HG03025 (cell line): ENCODE measurements at regions not wholly inside any gene's neighbourhood (a gene's known extent, or its start where the extent isn't known, plus 50 kb on each side); places are given as distances from the start of the nearest gene placed in this dataset.
"Not testable (repeated sequence)": the region's sequence is repeated elsewhere in the genome, so short reads cannot be mapped to it uniquely, and the experiment has no call there.

Source experiments
- ATAC-seq: cut with Tn5 transposase; IDR thresholded peaks from one replicate; pipeline ENCODE4 v1.9.1; 2021; ENCODE audit warnings: mild to moderate bottlenecking, moderate library complexity; ENCODE audit not compliant: unreplicated experiment, low FRiP score

- no peak for ATAC-seq
Observed at GRCh38 chr11:29495676-29496075, 521.2 kb downstream of the KCNA4 start.

- no peak for ATAC-seq
Observed at GRCh38 chr11:29490938-29491337, 525.9 kb downstream of the KCNA4 start.

GRCh38 chr11:29486301-29486700, 530.5 kb downstream of the KCNA4 start:
- ATAC-seq: no peak

- ATAC-seq: no peak
Observed at GRCh38 chr11:29485641-29486040, 531.2 kb downstream of the KCNA4 start.

GRCh38 chr11:29484548-29484947, 532.3 kb downstream of the KCNA4 start:
- ATAC-seq: no peak

- no peak for ATAC-seq
Observed at GRCh38 chr11:29483831-29484230, 533.0 kb downstream of the KCNA4 start.

GRCh38 chr11:29482510-29482909, 534.3 kb downstream of the KCNA4 start:
- ATAC-seq: no peak

- no peak for ATAC-seq
Observed at GRCh38 chr11:29481738-29482137, 535.1 kb downstream of the KCNA4 start.

- no peak for ATAC-seq
Observed at GRCh38 chr11:29480981-29481380, 535.8 kb downstream of the KCNA4 start.

- no peak for ATAC-seq
Observed at GRCh38 chr11:29458252-29458651, 558.6 kb downstream of the KCNA4 start.

- ATAC-seq: no peak
Observed at GRCh38 chr11:29452146-29452545, 564.7 kb downstream of the KCNA4 start.

GRCh38 chr11:29449281-29450074, 567.4 kb downstream of the KCNA4 start:
- ATAC-seq: no peak

- ATAC-seq: no peak
Observed at GRCh38 chr11:29448246-29448877, 568.5 kb downstream of the KCNA4 start.

GRCh38 chr11:29447821-29448220, 569.0 kb downstream of the KCNA4 start:
- no peak for ATAC-seq

GRCh38 chr11:29446132-29446531, 570.7 kb downstream of the KCNA4 start:
- no peak for ATAC-seq

- ATAC-seq: not testable (repeated sequence)
Observed at GRCh38 chr11:29445191-29445590, 571.6 kb downstream of the KCNA4 start.

- ATAC-seq: no peak
Observed at GRCh38 chr11:29438815-29439214, 578.0 kb downstream of the KCNA4 start.

- no peak for ATAC-seq
Observed at GRCh38 chr11:29435421-29435820, 581.4 kb downstream of the KCNA4 start.

GRCh38 chr11:29432719-29433325, 584.0 kb downstream of the KCNA4 start:
- no peak for ATAC-seq

GRCh38 chr11:29405305-29405704, 611.5 kb downstream of the KCNA4 start:
- ATAC-seq: no peak

- ATAC-seq: no peak
Observed at GRCh38 chr11:29395555-29396072, 621.2 kb downstream of the KCNA4 start.
